Iris pigment epithelial cell (primary cell): ENCODE measurements at regions not wholly inside any gene's neighbourhood (a gene's known extent, or its start where the extent isn't known, plus 50 kb on each side); places are given as distances from the start of the nearest gene placed in this dataset.
"Not testable (repeated sequence)": the region's sequence is repeated elsewhere in the genome, so short reads cannot be mapped to it uniquely, and the experiment has no call there.

ENCODE experiments used
- DNase-seq: peaks from one replicate; pipeline ENCODE4 v3.0.0-alpha.2; 2011; ENCODE audit warnings: low read depth

- no peak for DNase-seq
These were observed 250.2 kb upstream of the MME start for GRCh38 chr3:154829929-154830328.

- DNase-seq: no peak
These were observed 260.6 kb upstream of the MME start for GRCh38 chr3:154819491-154819890.

- DNase-seq: peak; percentile 11
These were observed 261.4 kb upstream of the MME start for GRCh38 chr3:154818676-154819255.

- DNase-seq: not testable (repeated sequence)
These were observed 270.1 kb upstream of the MME start for GRCh38 chr3:154810017-154810416.

- DNase-seq: no peak
These were observed 278.4 kb upstream of the MME start for GRCh38 chr3:154801729-154802128.

- peak; percentile 78 for DNase-seq
These were observed 280.3 kb upstream of the MME start for GRCh38 chr3:154799800-154800199.

GRCh38 chr3:154795582-154795981 is 284.5 kb upstream of the MME start:
- DNase-seq: peak; percentile 98

GRCh38 chr3:154794814-154795445 is 285.2 kb upstream of the MME start:
- no peak for DNase-seq

- peak; percentile 21 for DNase-seq
These were observed 285.7 kb upstream of the MME start for GRCh38 chr3:154794391-154794790.

GRCh38 chr3:154792828-154793227 is 287.3 kb upstream of the MME start:
- no peak for DNase-seq

GRCh38 chr3:154791611-154792010 is 288.5 kb upstream of the MME start:
- no peak for DNase-seq

GRCh38 chr3:154786724-154787123 is 293.4 kb upstream of the MME start:
- DNase-seq: peak; percentile 60

GRCh38 chr3:154783521-154783931 is 296.6 kb upstream of the MME start:
- DNase-seq: no peak

GRCh38 chr3:154783061-154783460 is 297.1 kb upstream of the MME start:
- DNase-seq: no peak

- no peak for DNase-seq
These were observed 298.0 kb upstream of the MME start for GRCh38 chr3:154782151-154782550.

- DNase-seq: no peak
These were observed 298.5 kb upstream of the MME start for GRCh38 chr3:154781595-154781994.

GRCh38 chr3:154780263-154780662 is 299.9 kb upstream of the MME start:
- DNase-seq: no peak

GRCh38 chr3:154779571-154779970 is 300.5 kb upstream of the MME start:
- DNase-seq: peak; percentile 60

- no peak for DNase-seq
These were observed 302.1 kb upstream of the MME start for GRCh38 chr3:154778057-154778456.

GRCh38 chr3:154776549-154777225 is 303.4 kb upstream of the MME start:
- peak; percentile 47 for DNase-seq

- no peak for DNase-seq
These were observed 304.1 kb upstream of the MME start for GRCh38 chr3:154775821-154776548.

- DNase-seq: no peak
These were observed 313.2 kb upstream of the MME start for GRCh38 chr3:154766765-154767503.
